ENCODE measurements at regions not wholly inside any gene's neighbourhood (a gene's known extent, or its start where the extent isn't known, plus 50 kb on each side); places are given as distances from the start of the nearest gene placed in this dataset.
"Not testable (repeated sequence)": the region's sequence is repeated elsewhere in the genome, so short reads cannot be mapped to it uniquely, and the experiment has no call there.

DNA sequence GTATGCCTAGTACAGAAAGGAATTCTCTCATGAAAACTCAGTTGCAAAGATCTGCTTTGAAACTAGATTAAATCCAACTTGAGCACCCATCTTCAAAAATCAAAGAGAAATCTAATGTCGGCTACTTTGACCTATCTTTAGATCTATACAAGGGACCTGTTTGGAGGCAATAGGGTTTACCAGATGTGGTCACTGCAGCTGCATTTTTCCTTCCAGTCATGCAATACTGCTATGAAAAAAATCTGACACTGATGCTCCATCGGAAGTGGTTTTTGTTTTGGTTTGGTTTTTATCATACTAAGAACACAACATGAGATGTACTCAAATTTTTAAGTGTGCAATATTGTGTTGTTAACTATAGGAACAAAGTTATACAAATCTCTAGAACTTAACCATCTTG, 169.5 kb downstream of the BCHE start:
- Histone ChIP-seq H3K36me3 (ENCODE audit: control insufficient read depth in 3 of 3, insufficient read depth in 2 of 3, low read depth in 1 of 3, low read length in 3 of 3) (no peaks in the 10 kb centered on the region), H3K4me3 (ENCODE audit: low read depth in 1 of 3, low read length in 3 of 3) (no peak overlapping the region), H3K9me3 (ENCODE audit: control insufficient read depth in 2 of 2, insufficient read depth in 1 of 2, low read depth in 1 of 2, low read length in 1 of 2) (no peaks in the 10 kb centered on the region), H3K4me1 (ENCODE audit: control insufficient read depth in 3 of 3, insufficient read depth in 2 of 3, low read depth in 1 of 3, low read length in 2 of 3) (no peaks in the 10 kb centered on the region), H3K27ac (ENCODE audit: low read depth in 1 of 3, low read length in 2 of 3) (no peak overlapping the region), H3K27me3 (ENCODE audit: control insufficient read depth in 3 of 3, insufficient read depth in 3 of 3, low read length in 3 of 3) (no peaks in the 10 kb centered on the region)
- no peak for DNase-seq
- 86 to 92% (median 90%) methylated on average over 2 of the region's 2 CpGs for WGBS, 3 donors
- no peak for FAIRE-seq

GRCh38 chr3:165658027-165658426, 179.2 kb downstream of the BCHE start:
- H3K27me3 ChIP-seq (ENCODE audit: control insufficient read depth in 3 of 3, insufficient read depth in 3 of 3, low read length in 3 of 3): no peaks in the 10 kb centered on the region
- DNase-seq (no peak), FAIRE-seq (no peak)
- H3K27ac ChIP-seq (ENCODE audit: low read depth in 1 of 3, low read length in 2 of 3): no peak overlapping the region
- 64 to 73% (median 70%) methylated on average over 2 of the region's 2 CpGs for WGBS, 3 donors
- H3K4me3 ChIP-seq (ENCODE audit: low read depth in 1 of 3, low read length in 3 of 3): no peak overlapping the region
- no peaks in the 10 kb centered on the region for H3K36me3 ChIP-seq (ENCODE audit: control insufficient read depth in 3 of 3, insufficient read depth in 2 of 3, low read depth in 1 of 3, low read length in 3 of 3)
- no peaks in the 10 kb centered on the region for H3K4me1 ChIP-seq (ENCODE audit: control insufficient read depth in 3 of 3, insufficient read depth in 2 of 3, low read depth in 1 of 3, low read length in 2 of 3)
- no peaks in the 10 kb centered on the region for H3K9me3 ChIP-seq (ENCODE audit: control insufficient read depth in 2 of 2, insufficient read depth in 1 of 2, low read depth in 1 of 2, low read length in 1 of 2)

DNA sequence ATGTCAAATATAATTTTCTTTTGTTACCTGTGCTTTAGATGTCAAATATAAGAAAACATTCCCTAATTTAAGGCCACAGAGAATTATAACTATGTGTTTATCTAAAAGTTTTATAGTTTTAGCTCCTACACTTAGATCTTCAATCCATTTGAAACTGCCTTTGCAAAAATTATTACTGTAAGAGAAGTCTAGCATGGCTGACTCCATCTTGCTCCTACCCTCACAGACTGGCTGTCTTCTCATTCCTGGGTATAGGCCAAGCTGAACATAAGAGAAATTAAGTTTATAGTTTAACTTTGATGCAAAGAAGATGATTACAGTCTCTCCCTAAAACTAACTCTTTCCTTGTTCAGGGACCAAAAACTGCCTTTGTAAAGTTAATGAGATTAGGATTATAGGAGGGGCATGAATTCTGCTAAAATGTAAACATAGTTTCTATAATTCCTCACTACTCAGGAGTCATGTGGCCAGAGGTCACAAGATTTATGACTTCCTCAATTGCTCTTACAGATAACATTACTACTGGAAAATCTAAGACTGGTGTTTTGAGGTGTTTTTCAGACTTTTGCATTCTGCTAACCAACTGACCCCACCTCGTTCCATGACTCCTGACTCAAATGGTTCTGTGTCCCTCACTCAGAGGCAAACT, 184.0 kb downstream of the BCHE start:
- Histone ChIP-seq H3K36me3 (ENCODE audit: control insufficient read depth in 3 of 3, insufficient read depth in 2 of 3, low read depth in 1 of 3, low read length in 3 of 3) (no peaks in the 10 kb centered on the region), H3K9me3 (ENCODE audit: control insufficient read depth in 2 of 2, insufficient read depth in 1 of 2, low read depth in 1 of 2, low read length in 1 of 2) (no peaks in the 10 kb centered on the region), H3K4me1 (ENCODE audit: control insufficient read depth in 3 of 3, insufficient read depth in 2 of 3, low read depth in 1 of 3, low read length in 2 of 3) (no peaks in the 10 kb centered on the region), H3K4me3 (ENCODE audit: low read depth in 1 of 3, low read length in 3 of 3) (no peak overlapping the region), H3K27me3 (ENCODE audit: control insufficient read depth in 3 of 3, insufficient read depth in 3 of 3, low read length in 3 of 3) (no peaks in the 10 kb centered on the region), H3K27ac (ENCODE audit: low read depth in 1 of 3, low read length in 2 of 3) (no peak overlapping the region)
- peak; percentile 18 to 22 for DNase-seq
- no peak for FAIRE-seq
- WGBS, 3 donors: 31 to 53% (median 35%) methylated on average over 1 of the region's 1 CpG

GRCh38 chr3:165649282-165649681, 187.9 kb downstream of the BCHE start:
- H3K9me3 ChIP-seq (ENCODE audit: control insufficient read depth in 2 of 2, insufficient read depth in 1 of 2, low read depth in 1 of 2, low read length in 1 of 2); H3K27me3 ChIP-seq (ENCODE audit: control insufficient read depth in 3 of 3, insufficient read depth in 3 of 3, low read length in 3 of 3); FAIRE-seq; H3K4me3 ChIP-seq (ENCODE audit: low read depth in 1 of 3, low read length in 3 of 3); H3K27ac ChIP-seq (ENCODE audit: low read depth in 1 of 3, low read length in 2 of 3); H3K36me3 ChIP-seq (ENCODE audit: control insufficient read depth in 3 of 3, insufficient read depth in 2 of 3, low read depth in 1 of 3, low read length in 3 of 3); H3K4me1 ChIP-seq (ENCODE audit: control insufficient read depth in 3 of 3, insufficient read depth in 2 of 3, low read depth in 1 of 3, low read length in 2 of 3); DNase-seq: not testable (repeated sequence)
- WGBS, 3 donors: 92 to 96% (median 92%) methylated on average over 11 to 30 of the region's 30 CpGs

GRCh38 chr3:165645191-165645590, 192.0 kb downstream of the BCHE start:
- H3K27ac ChIP-seq (ENCODE audit: low read depth in 1 of 3, low read length in 2 of 3): no peak overlapping the region
- DNase-seq: no peak
- WGBS, 3 donors: 88 to 91% (median 90%) methylated on average over 2 of the region's 2 CpGs
- no peak overlapping the region for H3K4me3 ChIP-seq (ENCODE audit: low read depth in 1 of 3, low read length in 3 of 3)
- peaks cover 0 to 6% of the 10 kb centered on the region in 2 donors for H3K9me3 ChIP-seq (ENCODE audit: control insufficient read depth in 2 of 2, insufficient read depth in 1 of 2, low read depth in 1 of 2, low read length in 1 of 2)
- FAIRE-seq: no peak
- H3K36me3 ChIP-seq (ENCODE audit: control insufficient read depth in 3 of 3, insufficient read depth in 2 of 3, low read depth in 1 of 3, low read length in 3 of 3): no peaks in the 10 kb centered on the region
- H3K4me1 ChIP-seq (ENCODE audit: control insufficient read depth in 3 of 3, insufficient read depth in 2 of 3, low read depth in 1 of 3, low read length in 2 of 3): peaks cover 0 to 5% (median 3%) of the 10 kb centered on the region in 3 donors
- H3K27me3 ChIP-seq (ENCODE audit: control insufficient read depth in 3 of 3, insufficient read depth in 3 of 3, low read length in 3 of 3): no peaks in the 10 kb centered on the region

- 73 to 82% (median 79%) methylated on average over 1 of the region's 1 CpG for WGBS, 3 donors
- Histone ChIP-seq H3K4me3 (ENCODE audit: low read depth in 1 of 3, low read length in 3 of 3) (no peak overlapping the region), H3K9me3 (ENCODE audit: control insufficient read depth in 2 of 2, insufficient read depth in 1 of 2, low read depth in 1 of 2, low read length in 1 of 2) (peaks cover 0 to 6% of the 10 kb centered on the region in 2 donors), H3K4me1 (ENCODE audit: control insufficient read depth in 3 of 3, insufficient read depth in 2 of 3, low read depth in 1 of 3, low read length in 2 of 3) (peaks cover 0 to 5% (median 3%) of the 10 kb centered on the region in 3 donors), H3K27me3 (ENCODE audit: control insufficient read depth in 3 of 3, insufficient read depth in 3 of 3, low read length in 3 of 3) (no peaks in the 10 kb centered on the region), H3K27ac (ENCODE audit: low read depth in 1 of 3, low read length in 2 of 3) (no peak overlapping the region), H3K36me3 (ENCODE audit: control insufficient read depth in 3 of 3, insufficient read depth in 2 of 3, low read depth in 1 of 3, low read length in 3 of 3) (no peaks in the 10 kb centered on the region)
- no peak for FAIRE-seq
- DNase-seq: no peak
These were observed 192.9 kb downstream of the BCHE start for GRCh38 chr3:165644331-165644730.

DNA sequence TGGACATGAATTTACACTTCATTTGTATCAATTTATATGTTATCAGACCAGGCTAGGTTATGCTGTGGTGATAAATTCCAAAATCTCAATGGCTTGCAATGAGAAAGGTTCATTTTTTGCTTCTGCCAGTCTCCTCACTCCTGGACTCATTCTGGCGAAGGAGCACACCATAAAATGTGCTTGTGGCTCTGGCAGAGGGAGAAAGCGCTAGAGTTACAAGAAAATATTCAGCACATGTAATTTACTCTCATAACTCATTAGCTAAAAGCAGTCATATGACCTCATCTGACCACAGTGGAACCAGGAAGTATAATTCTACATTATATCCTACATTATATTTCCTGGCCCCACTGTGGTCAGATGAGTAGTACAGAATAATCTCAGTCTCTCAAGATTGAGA, 193.8 kb downstream of the BCHE start:
- Histone ChIP-seq H3K36me3 (ENCODE audit: control insufficient read depth in 3 of 3, insufficient read depth in 2 of 3, low read depth in 1 of 3, low read length in 3 of 3) (no peaks in the 10 kb centered on the region), H3K27me3 (ENCODE audit: control insufficient read depth in 3 of 3, insufficient read depth in 3 of 3, low read length in 3 of 3) (no peaks in the 10 kb centered on the region), H3K4me1 (ENCODE audit: control insufficient read depth in 3 of 3, insufficient read depth in 2 of 3, low read depth in 1 of 3, low read length in 2 of 3) (peaks cover 0 to 5% (median 3%) of the 10 kb centered on the region in 3 donors), H3K9me3 (ENCODE audit: control insufficient read depth in 2 of 2, insufficient read depth in 1 of 2, low read depth in 1 of 2, low read length in 1 of 2) (peaks cover 0 to 6% of the 10 kb centered on the region in 2 donors), H3K27ac (ENCODE audit: low read depth in 1 of 3, low read length in 2 of 3) (peak overlapping the region in 1 of 3 donors; percentile 37), H3K4me3 (ENCODE audit: low read depth in 1 of 3, low read length in 3 of 3) (no peak overlapping the region)
- DNase-seq: peak in 1 of 2 donors; percentile 35
- 66 to 79% (median 78%) methylated on average over 2 of the region's 2 CpGs for WGBS, 3 donors
- FAIRE-seq: no peak

DNA sequence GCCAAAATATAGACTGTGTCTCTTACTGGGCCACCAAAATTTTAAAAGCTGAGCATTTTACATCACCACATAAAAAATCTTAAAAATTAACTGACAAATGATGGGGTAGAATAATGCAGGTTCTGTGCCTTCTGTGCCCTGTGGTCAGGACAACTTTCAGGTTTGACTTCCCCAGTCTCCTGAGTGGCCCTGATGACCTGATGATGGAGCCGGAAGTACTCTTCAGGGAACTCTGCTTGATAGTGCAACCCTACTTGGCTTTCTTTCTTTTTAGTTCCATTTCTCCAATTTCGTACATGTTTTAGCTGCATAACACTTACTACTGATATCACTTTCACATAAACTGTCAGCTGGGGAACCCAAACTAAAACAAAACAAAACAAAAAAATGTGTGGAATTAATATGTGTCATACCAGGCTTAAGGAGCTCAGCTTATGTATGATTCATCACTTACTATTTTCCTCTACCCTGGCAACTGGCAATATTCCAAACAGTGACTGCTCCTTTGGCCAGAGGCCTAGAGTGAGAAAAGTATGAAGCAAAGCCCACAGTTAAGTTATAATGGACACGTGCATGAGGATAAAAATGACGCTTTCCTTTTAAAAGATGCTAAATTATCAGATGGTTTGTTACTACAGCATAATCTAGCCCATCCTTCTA, 194.3 kb downstream of the BCHE start:
- FAIRE-seq (peak; percentile 15), DNase-seq (peak; percentile 66 to 85)
- WGBS, 3 donors: 37 to 39% (median 38%) methylated on average over 4 of the region's 4 CpGs
- H3K4me3 ChIP-seq (ENCODE audit: low read depth in 1 of 3, low read length in 3 of 3): no peak overlapping the region
- peaks cover 0 to 6% of the 10 kb centered on the region in 2 donors for H3K9me3 ChIP-seq (ENCODE audit: control insufficient read depth in 2 of 2, insufficient read depth in 1 of 2, low read depth in 1 of 2, low read length in 1 of 2)
- peaks cover 0 to 5% (median 3%) of the 10 kb centered on the region in 3 donors for H3K4me1 ChIP-seq (ENCODE audit: control insufficient read depth in 3 of 3, insufficient read depth in 2 of 3, low read depth in 1 of 3, low read length in 2 of 3)
- H3K27me3 ChIP-seq (ENCODE audit: control insufficient read depth in 3 of 3, insufficient read depth in 3 of 3, low read length in 3 of 3): no peaks in the 10 kb centered on the region
- no peaks in the 10 kb centered on the region for H3K36me3 ChIP-seq (ENCODE audit: control insufficient read depth in 3 of 3, insufficient read depth in 2 of 3, low read depth in 1 of 3, low read length in 3 of 3)
- H3K27ac ChIP-seq (ENCODE audit: low read depth in 1 of 3, low read length in 2 of 3): peak overlapping the region in 2 of 3 donors; percentile 20 to 37
